ENCODE measurements at regions not wholly inside any gene's neighbourhood (a gene's known extent, or its start where the extent isn't known, plus 50 kb on each side); places are given as distances from the start of the nearest gene placed in this dataset.

DNA sequence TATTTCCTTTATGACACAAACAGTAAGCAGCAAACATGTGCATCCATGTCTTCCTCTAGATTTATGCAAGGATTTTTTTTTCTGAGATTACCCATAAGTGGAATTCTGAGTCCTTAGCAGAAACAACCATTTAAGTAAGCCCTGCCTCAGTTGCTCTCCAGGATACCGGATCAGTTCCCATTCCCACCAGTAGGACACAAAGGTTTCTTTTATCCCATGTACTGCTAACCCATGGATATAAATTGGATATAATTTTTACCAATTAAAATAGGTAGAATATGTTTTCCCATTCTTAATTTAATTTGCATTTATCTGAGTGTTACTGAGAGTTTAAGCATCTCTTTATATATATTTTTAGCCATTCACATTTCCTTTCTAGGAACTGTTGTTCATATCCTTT, 280.9 kb downstream of the FGFR2 start:
- in situ Hi-C loops (cut with HindIII; ENCODE audit: low sequenced_read_pairs): no loop called here
- H3K4me3 ChIP-seq (ENCODE audit: low read depth, low read length): no peak overlapping the region
- no peak for DNase-seq (ENCODE audit: low read depth, low spot score)
- TF ChIP-seq, protein P1, sequence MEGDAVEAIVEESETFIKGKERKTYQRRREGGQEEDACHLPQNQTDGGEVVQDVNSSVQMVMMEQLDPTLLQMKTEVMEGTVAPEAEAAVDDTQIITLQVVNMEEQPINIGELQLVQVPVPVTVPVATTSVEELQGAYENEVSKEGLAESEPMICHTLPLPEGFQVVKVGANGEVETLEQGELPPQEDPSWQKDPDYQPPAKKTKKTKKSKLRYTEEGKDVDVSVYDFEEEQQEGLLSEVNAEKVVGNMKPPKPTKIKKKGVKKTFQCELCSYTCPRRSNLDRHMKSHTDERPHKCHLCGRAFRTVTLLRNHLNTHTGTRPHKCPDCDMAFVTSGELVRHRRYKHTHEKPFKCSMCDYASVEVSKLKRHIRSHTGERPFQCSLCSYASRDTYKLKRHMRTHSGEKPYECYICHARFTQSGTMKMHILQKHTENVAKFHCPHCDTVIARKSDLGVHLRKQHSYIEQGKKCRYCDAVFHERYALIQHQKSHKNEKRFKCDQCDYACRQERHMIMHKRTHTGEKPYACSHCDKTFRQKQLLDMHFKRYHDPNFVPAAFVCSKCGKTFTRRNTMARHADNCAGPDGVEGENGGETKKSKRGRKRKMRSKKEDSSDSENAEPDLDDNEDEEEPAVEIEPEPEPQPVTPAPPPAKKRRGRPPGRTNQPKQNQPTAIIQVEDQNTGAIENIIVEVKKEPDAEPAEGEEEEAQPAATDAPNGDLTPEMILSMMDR (IDR thresholded peaks at IDR 0.05; ENCODE audit: low read depth, low read length): no peak

DNA sequence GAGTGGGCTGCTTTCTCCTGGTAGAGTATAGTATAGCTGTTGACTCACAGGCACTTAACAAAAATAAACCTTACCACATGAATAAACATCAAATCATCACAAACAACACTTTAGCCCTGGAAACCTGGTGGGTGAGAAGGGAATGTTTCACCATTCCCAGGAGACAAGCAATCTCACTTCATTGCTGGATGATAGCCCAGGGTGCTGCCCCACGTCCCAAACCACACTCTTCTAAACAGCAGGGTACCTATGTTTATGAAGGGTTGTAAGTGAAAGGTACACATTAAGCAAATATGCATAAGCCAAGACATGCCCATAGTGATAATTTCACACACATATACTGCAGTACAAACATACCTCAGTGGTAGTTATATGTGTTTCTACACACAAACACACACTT, 276.2 kb downstream of the FGFR2 start:
- TF ChIP-seq, protein P1 (IDR thresholded peaks at IDR 0.05; ENCODE audit: low read depth, low read length): no peak
- H3K4me3 ChIP-seq (ENCODE audit: low read depth, low read length): no peak overlapping the region
- no peak for DNase-seq (ENCODE audit: low read depth, low spot score)
- in situ Hi-C loops (cut with HindIII; ENCODE audit: low sequenced_read_pairs): no loop called here

DNA sequence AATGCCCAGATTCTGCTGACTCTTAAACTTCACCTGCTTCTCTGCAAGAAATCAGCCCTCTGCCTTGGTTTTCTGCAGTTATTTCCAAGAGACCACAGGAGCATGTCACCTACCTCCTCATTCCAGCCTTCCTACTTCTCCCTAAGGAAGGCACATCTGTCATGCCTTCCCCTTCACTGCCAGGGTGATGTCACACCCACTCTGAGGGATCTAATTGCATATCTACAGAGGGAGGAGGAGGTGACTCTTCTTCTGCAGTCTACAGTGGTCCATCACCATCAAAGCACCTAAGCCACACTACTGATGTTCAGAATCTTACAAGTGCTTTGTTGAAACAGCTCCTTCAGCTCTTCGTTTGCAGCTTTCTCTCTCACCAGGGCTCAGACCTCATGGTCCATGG, 275.5 kb downstream of the FGFR2 start:
- TF ChIP-seq, protein P1 (IDR thresholded peaks at IDR 0.05; ENCODE audit: low read depth, low read length): no peak
- DNase-seq (ENCODE audit: low read depth, low spot score): no peak
- no peak overlapping the region for H3K4me3 ChIP-seq (ENCODE audit: low read depth, low read length)
- in situ Hi-C loops (cut with HindIII; ENCODE audit: low sequenced_read_pairs): no loop called here

DNA sequence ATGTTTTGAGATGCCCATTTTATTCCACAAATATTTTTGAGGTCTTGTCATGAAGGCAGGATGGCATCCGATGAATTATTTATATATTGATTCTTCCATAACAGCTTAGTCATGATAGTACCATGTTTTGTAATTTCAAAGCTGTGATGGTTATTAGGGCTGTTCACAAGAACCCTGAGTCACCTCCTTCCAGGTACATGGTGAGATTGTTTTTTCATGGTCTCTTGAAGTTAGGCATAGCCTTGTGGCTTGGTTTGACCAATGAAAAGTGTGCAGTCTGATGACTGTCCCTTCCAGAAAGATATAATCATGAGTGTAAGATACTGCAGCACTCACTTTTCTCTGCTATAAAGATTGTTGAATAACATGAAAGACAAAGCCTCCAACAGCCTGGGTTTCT, 274.8 kb downstream of the FGFR2 start:
- in situ Hi-C loops (cut with HindIII; ENCODE audit: low sequenced_read_pairs): no loop called here
- H3K4me3 ChIP-seq (ENCODE audit: low read depth, low read length): no peak overlapping the region
- TF ChIP-seq, protein P1 (IDR thresholded peaks at IDR 0.05; ENCODE audit: low read depth, low read length): no peak
- DNase-seq (ENCODE audit: low read depth, low spot score): no peak

DNA sequence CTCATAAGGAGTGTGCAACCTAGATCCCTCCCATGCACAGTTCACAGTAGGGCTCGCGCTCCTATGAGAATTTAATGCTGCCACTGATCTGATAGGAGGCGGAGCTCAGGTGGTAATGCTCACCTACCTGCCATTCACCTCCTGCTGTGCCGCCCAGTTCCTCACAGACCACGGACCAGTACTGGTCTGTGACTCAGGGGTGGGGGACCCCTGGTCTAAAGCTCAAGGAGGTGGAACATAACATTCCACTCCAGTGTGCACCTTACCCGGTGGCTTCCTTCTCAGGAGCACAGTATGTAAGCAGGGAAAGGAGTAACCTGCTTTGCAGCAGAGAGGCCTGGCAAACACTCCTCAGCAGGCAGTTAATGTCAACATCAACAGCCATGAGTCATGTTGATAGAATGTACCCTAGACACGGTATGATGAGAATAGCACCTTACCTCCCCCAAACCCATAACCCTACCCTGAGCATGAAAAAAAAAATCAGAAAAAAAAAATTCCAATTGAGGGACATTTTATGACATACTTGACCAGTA, 273.5 kb downstream of the FGFR2 start:
- no peak for DNase-seq (ENCODE audit: low read depth, low spot score)
- TF ChIP-seq, protein P1 (IDR thresholded peaks at IDR 0.05; ENCODE audit: low read depth, low read length): no peak
- H3K4me3 ChIP-seq (ENCODE audit: low read depth, low read length): no peak overlapping the region
- in situ Hi-C loops (cut with HindIII; ENCODE audit: low sequenced_read_pairs): no loop called here

DNA sequence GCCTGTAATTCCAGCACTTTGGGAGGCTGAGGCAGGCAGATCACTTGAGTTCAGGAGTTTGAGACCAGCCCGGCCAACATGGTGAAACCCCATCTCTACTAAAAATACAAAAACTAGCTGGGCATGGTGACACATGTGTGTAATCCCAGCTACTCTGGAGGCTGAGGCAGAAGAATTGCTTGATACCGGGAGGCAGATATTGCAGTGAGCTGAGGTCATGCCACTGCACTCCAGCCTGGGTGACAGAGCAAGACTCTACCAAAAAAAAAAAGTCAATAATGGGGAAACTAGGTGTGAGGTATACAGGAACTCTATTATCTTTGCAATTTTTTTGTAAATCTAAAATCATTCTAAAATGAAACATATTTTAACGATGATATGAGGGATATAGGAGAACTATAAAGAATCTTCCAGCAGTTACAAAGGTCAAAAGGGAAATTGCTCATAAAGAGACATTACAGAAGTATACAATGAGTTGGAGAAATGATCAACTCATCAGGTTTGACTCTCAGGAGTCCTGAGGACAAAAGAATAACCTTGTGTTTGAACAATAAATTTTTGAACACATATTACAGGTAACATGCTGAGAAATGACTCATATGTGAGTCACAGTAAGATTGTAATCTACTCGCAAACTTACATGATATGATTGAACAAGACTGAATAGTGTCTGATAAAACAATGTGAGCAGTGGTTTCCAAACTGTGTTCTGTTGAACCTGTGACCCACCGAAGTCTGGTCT, 272.6 kb downstream of the FGFR2 start:
- in situ Hi-C loops (cut with HindIII; ENCODE audit: low sequenced_read_pairs): no loop called here
- H3K4me3 ChIP-seq (ENCODE audit: low read depth, low read length): no peak overlapping the region
- TF ChIP-seq, protein P1 (IDR thresholded peaks at IDR 0.05; ENCODE audit: low read depth, low read length): no peak
- DNase-seq (ENCODE audit: low read depth, low spot score): no peak

All from astrocyte of the spinal cord (primary cell).